Vagina (tissue), 2 donors: ENCODE measurements at regions not wholly inside any gene's neighbourhood (a gene's known extent, or its start where the extent isn't known, plus 50 kb on each side); places are given as distances from the start of the nearest gene placed in this dataset.

ENCODE experiments used
- DNase-seq, 2 donors: peaks; one replicate each; pipeline ENCODE4 v3.0.0-alpha.2; 2017; ENCODE audit errors: extremely low spot score in 2 of 2
- H3K27ac ChIP-seq: fragments of 200-600 bp; sonication (generic); one replicate; pipeline ENCODE4 v1.5.1; 2019
- H3K27me3 ChIP-seq: fragments of 200-600 bp; sonication (generic); one replicate; pipeline ENCODE4 v1.5.1; 2019
- H3K36me3 ChIP-seq, 2 donors: fragments of 200-600 bp; sonication (generic); one replicate each; pipeline ENCODE4 v1.5.1; 2017 to 2019
- H3K4me1 ChIP-seq: fragments of 200-600 bp; sonication (generic); one replicate; pipeline ENCODE4 v1.5.1; 2019
- H3K4me3 ChIP-seq, 2 donors: fragments of 200-600 bp; sonication (generic); 1 replicate in 1 of 2; 2 replicates in 1 of 2; pipeline ENCODE4 v1.5.1; 2016 to 2019
- H3K9me3 ChIP-seq: fragments of 200-600 bp; sonication (generic); one replicate; pipeline ENCODE4 v1.5.1; 2019
- POLR2A ChIP-seq, 2 donors: fragments of 450-650 bp; IDR thresholded peaks; one replicate each; pipeline ENCODE4 v1.6.1; 2017; ENCODE audit warnings: antibody characterized with exemption in 2 of 2, mild to moderate bottlenecking in 2 of 2, moderate library complexity in 2 of 2
- POLR2AphosphoS5 ChIP-seq, 2 donors: sonication (generic); formaldehyde crosslinking; IDR thresholded peaks; one replicate each; pipeline ENCODE4 v1.9.0; 2017; ENCODE audit warnings: antibody characterized with exemption in 2 of 2, mild to moderate bottlenecking in 2 of 2, low read depth in 1 of 2; ENCODE audit not compliant: insufficient read depth in 1 of 2
- intact Hi-C: fragments of 100-400 bp; cut with DNase I; formaldehyde crosslinking; loops from one replicate; pipeline ENCODE4 v1.15.1; 2023
- TF ChIP-seq, protein P1 (sequence below), 3 experiments: fragments of 450-650 bp in 2 of 3; fragments of 200-600 bp in 1 of 3; sonication (generic) in 1 of 3; IDR thresholded peaks; one replicate each; pipeline ENCODE4 v1.5.1; 2017 to 2019; ENCODE audit warnings: antibody characterized with exemption in 3 of 3, mild to moderate bottlenecking in 2 of 3, moderate library complexity in 2 of 3

DNA sequence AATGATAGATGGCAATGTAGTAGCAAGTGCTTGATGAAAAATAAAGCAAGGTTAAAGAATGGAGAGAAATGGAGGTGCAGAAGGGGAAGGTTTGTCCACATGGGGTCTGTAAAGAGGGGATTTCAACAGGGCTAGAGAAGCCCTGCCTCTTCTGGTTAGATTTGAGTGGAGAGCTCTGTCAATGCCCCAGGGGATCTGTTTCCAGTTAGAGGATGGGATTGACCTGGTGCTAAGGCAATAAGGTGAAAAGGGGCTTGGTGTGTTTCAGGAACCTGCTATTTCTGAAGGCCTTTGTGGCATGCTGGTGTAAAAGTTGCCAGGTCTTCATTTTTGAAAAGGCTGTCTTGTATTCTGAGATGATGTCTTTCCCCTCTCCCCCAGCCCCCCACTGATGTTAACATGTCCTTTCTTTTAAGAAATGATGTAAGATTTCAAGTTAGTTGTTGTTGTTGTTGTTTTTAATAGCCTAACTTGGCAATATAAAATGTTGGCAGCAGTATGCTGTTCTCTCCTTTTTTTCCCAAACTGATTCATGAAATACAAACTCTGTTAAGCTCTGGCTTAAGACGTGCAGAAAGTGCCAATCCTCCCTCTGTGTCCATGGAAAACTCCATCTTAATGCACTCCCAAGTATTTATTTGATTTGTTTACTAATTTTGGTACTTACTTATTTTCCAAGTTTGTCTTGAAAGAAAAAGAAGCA is 370.3 kb upstream of the ADGRL2 start:
- DNase-seq: no peak
- H3K4me1 ChIP-seq: no peaks in the 10 kb centered on the region
- intact Hi-C loops: no loop called here
- no peaks in the 10 kb centered on the region for H3K9me3 ChIP-seq
- no peak overlapping the region for H3K27ac ChIP-seq
- no peak overlapping the region for H3K4me3 ChIP-seq
- TF ChIP-seq POLR2A (IDR thresholded peaks at IDR 0.05) (no peak), POLR2AphosphoS5 (IDR thresholded peaks at IDR 0.05; ENCODE audit: insufficient read depth in 1 of 2, low read depth in 1 of 2) (no peak)
- TF ChIP-seq, protein P1, sequence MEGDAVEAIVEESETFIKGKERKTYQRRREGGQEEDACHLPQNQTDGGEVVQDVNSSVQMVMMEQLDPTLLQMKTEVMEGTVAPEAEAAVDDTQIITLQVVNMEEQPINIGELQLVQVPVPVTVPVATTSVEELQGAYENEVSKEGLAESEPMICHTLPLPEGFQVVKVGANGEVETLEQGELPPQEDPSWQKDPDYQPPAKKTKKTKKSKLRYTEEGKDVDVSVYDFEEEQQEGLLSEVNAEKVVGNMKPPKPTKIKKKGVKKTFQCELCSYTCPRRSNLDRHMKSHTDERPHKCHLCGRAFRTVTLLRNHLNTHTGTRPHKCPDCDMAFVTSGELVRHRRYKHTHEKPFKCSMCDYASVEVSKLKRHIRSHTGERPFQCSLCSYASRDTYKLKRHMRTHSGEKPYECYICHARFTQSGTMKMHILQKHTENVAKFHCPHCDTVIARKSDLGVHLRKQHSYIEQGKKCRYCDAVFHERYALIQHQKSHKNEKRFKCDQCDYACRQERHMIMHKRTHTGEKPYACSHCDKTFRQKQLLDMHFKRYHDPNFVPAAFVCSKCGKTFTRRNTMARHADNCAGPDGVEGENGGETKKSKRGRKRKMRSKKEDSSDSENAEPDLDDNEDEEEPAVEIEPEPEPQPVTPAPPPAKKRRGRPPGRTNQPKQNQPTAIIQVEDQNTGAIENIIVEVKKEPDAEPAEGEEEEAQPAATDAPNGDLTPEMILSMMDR (IDR thresholded peaks at IDR 0.05): no peak
- H3K36me3 ChIP-seq: no peaks in the 10 kb centered on the region
- H3K27me3 ChIP-seq: no peaks in the 10 kb centered on the region

DNA sequence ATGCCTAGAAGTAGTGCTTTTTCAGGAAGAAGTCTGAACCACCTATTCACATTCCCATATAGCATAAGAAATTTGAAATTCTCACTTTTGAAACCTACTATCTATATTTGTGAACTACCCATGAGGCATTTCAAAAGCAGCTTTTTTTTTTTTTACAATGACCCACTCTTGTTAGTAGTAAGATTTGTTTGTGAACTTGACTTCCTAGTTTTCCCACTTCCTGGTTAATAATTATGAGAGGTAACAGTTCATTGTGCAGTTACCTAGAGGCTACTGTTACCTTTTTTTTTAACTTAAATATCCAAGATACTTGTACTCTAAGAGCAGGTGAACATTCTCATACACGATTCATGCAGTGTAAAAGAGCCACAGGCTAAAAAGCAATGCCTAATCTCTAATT is 371.7 kb upstream of the ADGRL2 start:
- DNase-seq: no peak
- no peak overlapping the region for H3K27ac ChIP-seq
- H3K36me3 ChIP-seq: no peaks in the 10 kb centered on the region
- H3K4me1 ChIP-seq: no peaks in the 10 kb centered on the region
- H3K9me3 ChIP-seq: no peaks in the 10 kb centered on the region
- TF ChIP-seq, protein P1 (IDR thresholded peaks at IDR 0.05): no peak
- no peak for TF ChIP-seq POLR2AphosphoS5 (IDR thresholded peaks at IDR 0.05; ENCODE audit: insufficient read depth in 1 of 2, low read depth in 1 of 2)
- TF ChIP-seq POLR2A (IDR thresholded peaks at IDR 0.05): no peak
- intact Hi-C loops: no loop called here
- H3K27me3 ChIP-seq: no peaks in the 10 kb centered on the region
- H3K4me3 ChIP-seq: no peak overlapping the region

DNA sequence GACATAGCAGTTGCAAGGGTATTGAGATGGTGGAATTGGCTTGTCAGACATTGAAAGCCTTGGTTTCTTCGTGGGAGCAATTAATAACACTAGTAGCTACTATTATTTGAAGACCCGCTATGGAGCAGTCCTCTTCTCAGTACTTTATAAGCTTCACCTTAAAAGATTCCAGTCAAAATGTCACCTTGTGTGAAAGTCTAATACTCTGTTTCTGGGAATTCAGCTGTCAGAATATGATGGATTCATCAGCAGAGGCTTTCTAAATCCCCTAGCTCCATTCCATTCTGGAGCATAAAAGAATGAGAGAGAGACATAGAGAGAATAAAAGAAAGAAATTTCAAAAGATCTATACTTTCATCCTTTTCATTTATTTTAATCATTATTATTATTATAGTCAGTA is 375.9 kb upstream of the ADGRL2 start:
- no peaks in the 10 kb centered on the region for H3K4me1 ChIP-seq
- intact Hi-C loops: no loop called here
- H3K27me3 ChIP-seq: no peaks in the 10 kb centered on the region
- no peaks in the 10 kb centered on the region for H3K36me3 ChIP-seq
- H3K9me3 ChIP-seq: no peaks in the 10 kb centered on the region
- TF ChIP-seq POLR2A (IDR thresholded peaks at IDR 0.05): no peak
- no peak for TF ChIP-seq POLR2AphosphoS5 (IDR thresholded peaks at IDR 0.05; ENCODE audit: insufficient read depth in 1 of 2, low read depth in 1 of 2)
- TF ChIP-seq, protein P1 (IDR thresholded peaks at IDR 0.05): no peak
- no peak overlapping the region for H3K4me3 ChIP-seq
- no peak overlapping the region for H3K27ac ChIP-seq
- no peak for DNase-seq

DNA sequence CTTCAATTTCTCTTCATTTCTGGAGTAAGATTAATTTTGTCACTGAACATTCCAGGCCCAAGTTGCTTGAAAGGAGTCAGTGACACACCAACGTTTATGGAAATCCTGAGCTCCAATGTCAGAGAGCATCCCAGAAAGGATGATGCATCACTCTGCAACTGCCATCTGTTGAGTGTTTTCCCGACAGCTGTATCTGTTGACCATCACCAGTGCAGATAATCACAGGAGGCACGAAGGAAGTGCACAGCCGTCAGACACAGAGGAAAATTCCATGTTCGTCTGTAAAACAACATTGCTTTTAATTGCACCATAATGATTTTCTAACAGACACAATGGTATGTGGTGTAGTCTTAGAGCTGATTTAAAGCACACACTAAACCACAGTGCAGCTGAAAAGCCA is 376.7 kb upstream of the ADGRL2 start:
- intact Hi-C loops: no loop called here
- H3K4me1 ChIP-seq: no peaks in the 10 kb centered on the region
- no peaks in the 10 kb centered on the region for H3K36me3 ChIP-seq
- H3K27ac ChIP-seq: no peak overlapping the region
- H3K27me3 ChIP-seq: no peaks in the 10 kb centered on the region
- no peaks in the 10 kb centered on the region for H3K9me3 ChIP-seq
- no peak for DNase-seq
- no peak for TF ChIP-seq POLR2A (IDR thresholded peaks at IDR 0.05)
- TF ChIP-seq POLR2AphosphoS5 (IDR thresholded peaks at IDR 0.05; ENCODE audit: insufficient read depth in 1 of 2, low read depth in 1 of 2): no peak
- TF ChIP-seq, protein P1 (IDR thresholded peaks at IDR 0.05): no peak
- H3K4me3 ChIP-seq: no peak overlapping the region

GRCh38 chr1:81420760-81421159 is 380.0 kb upstream of the ADGRL2 start:
- Histone ChIP-seq H3K4me1 (no peaks in the 10 kb centered on the region), H3K36me3 (no peaks in the 10 kb centered on the region), H3K9me3 (no peaks in the 10 kb centered on the region), H3K27me3 (no peaks in the 10 kb centered on the region), H3K27ac (no peak overlapping the region), H3K4me3 (no peak overlapping the region)
- DNase-seq: no peak
- no peak for TF ChIP-seq POLR2AphosphoS5 (IDR thresholded peaks at IDR 0.05; ENCODE audit: insufficient read depth in 1 of 2, low read depth in 1 of 2)
- TF ChIP-seq, protein P1 (IDR thresholded peaks at IDR 0.05): no peak
- no peak for TF ChIP-seq POLR2A (IDR thresholded peaks at IDR 0.05)
- intact Hi-C loops: no loop called here
